ENCODE measurements at regions not wholly inside any gene's neighbourhood (a gene's known extent, or its start where the extent isn't known, plus 50 kb on each side); places are given as distances from the start of the nearest gene placed in this dataset.
"Not testable (repeated sequence)": the region's sequence is repeated elsewhere in the genome, so short reads cannot be mapped to it uniquely, and the experiment has no call there.

GRCh38 chr6:91087908-91088307 lies 501.0 kb upstream of the MAP3K7 start:
- DNase-seq (ENCODE audit: extremely low spot score), result peak; percentile 14
- no peaks in the 10 kb centered on the region for H3K36me3 ChIP-seq (ENCODE audit: insufficient read depth)
- no peak overlapping the region for H3K4me3 ChIP-seq (ENCODE audit: low read depth, low read length)
- H3K4me1 ChIP-seq (ENCODE audit: insufficient read depth), result no peaks in the 10 kb centered on the region
- WGBS, result 52% methylated on average over 4 of the region's 4 CpGs
- no peak overlapping the region for H3K27ac ChIP-seq (ENCODE audit: low read depth)

GRCh38 chr6:91083211-91083610 lies 496.3 kb upstream of the MAP3K7 start:
- no peaks in the 10 kb centered on the region for H3K4me1 ChIP-seq (ENCODE audit: insufficient read depth)
- no peak overlapping the region for H3K4me3 ChIP-seq (ENCODE audit: low read depth, low read length)
- H3K27ac ChIP-seq (ENCODE audit: low read depth), result no peak overlapping the region
- DNase-seq (ENCODE audit: extremely low spot score), result no peak
- H3K36me3 ChIP-seq (ENCODE audit: insufficient read depth), result no peaks in the 10 kb centered on the region
- WGBS, result 70% methylated on average over 5 of the region's 5 CpGs

GRCh38 chr6:91082311-91082832 lies 495.5 kb upstream of the MAP3K7 start:
- Histone ChIP-seq H3K4me1 (ENCODE audit: insufficient read depth) (no peaks in the 10 kb centered on the region), H3K27ac (ENCODE audit: low read depth) (no peak overlapping the region), H3K36me3 (ENCODE audit: insufficient read depth) (no peaks in the 10 kb centered on the region), H3K4me3 (ENCODE audit: low read depth, low read length) (no peak overlapping the region)
- 56% methylated on average over 3 of the region's 3 CpGs for WGBS
- DNase-seq (ENCODE audit: extremely low spot score), result no peak

- no peak overlapping the region for H3K27ac ChIP-seq (ENCODE audit: low read depth)
- H3K4me1 ChIP-seq (ENCODE audit: insufficient read depth), result no peaks in the 10 kb centered on the region
- no peak overlapping the region for H3K4me3 ChIP-seq (ENCODE audit: low read depth, low read length)
- no peaks in the 10 kb centered on the region for H3K36me3 ChIP-seq (ENCODE audit: insufficient read depth)
- peak; percentile 64 for DNase-seq (ENCODE audit: extremely low spot score)
- WGBS, result 33% methylated on average over 6 of the region's 6 CpGs
Observed at GRCh38 chr6:91081452-91082067, 494.7 kb upstream of the MAP3K7 start.

GRCh38 chr6:91080871-91081270 lies 494.0 kb upstream of the MAP3K7 start:
- no peak overlapping the region for H3K4me3 ChIP-seq (ENCODE audit: low read depth, low read length)
- no peak for DNase-seq (ENCODE audit: extremely low spot score)
- H3K4me1 ChIP-seq (ENCODE audit: insufficient read depth), result no peaks in the 10 kb centered on the region
- no peaks in the 10 kb centered on the region for H3K36me3 ChIP-seq (ENCODE audit: insufficient read depth)
- H3K27ac ChIP-seq (ENCODE audit: low read depth), result no peak overlapping the region

- Histone ChIP-seq H3K36me3 (ENCODE audit: insufficient read depth) (no peaks in the 10 kb centered on the region), H3K27ac (ENCODE audit: low read depth) (no peak overlapping the region), H3K4me3 (ENCODE audit: low read depth, low read length) (no peak overlapping the region), H3K4me1 (ENCODE audit: insufficient read depth) (no peaks in the 10 kb centered on the region)
- no peak for DNase-seq (ENCODE audit: extremely low spot score)
- WGBS, result 42% methylated on average over 3 of the region's 3 CpGs
Observed at GRCh38 chr6:91079969-91080368, 493.1 kb upstream of the MAP3K7 start.

GRCh38 chr6:91075244-91075976 lies 488.5 kb upstream of the MAP3K7 start:
- WGBS, result 46% methylated on average over 5 of the region's 5 CpGs

GRCh38 chr6:91063362-91063761 lies 476.5 kb upstream of the MAP3K7 start:
- H3K4me3 ChIP-seq (ENCODE audit: low read depth, low read length), result no peak overlapping the region
- H3K4me1 ChIP-seq (ENCODE audit: insufficient read depth), result no peaks in the 10 kb centered on the region
- no peak overlapping the region for H3K27ac ChIP-seq (ENCODE audit: low read depth)
- WGBS, result 98% methylated on average over 1 of the region's 1 CpG
- DNase-seq (ENCODE audit: extremely low spot score), result no peak
- H3K36me3 ChIP-seq (ENCODE audit: insufficient read depth), result no peaks in the 10 kb centered on the region

More at GRCh38 chr6:91075244-91075976, 488.5 kb upstream of the MAP3K7 start:
- no peaks in the 10 kb centered on the region for H3K36me3 ChIP-seq (ENCODE audit: insufficient read depth)
- no peak overlapping the region for H3K4me3 ChIP-seq (ENCODE audit: low read depth, low read length)
- H3K27ac ChIP-seq (ENCODE audit: low read depth), result no peak overlapping the region
- H3K4me1 ChIP-seq (ENCODE audit: insufficient read depth), result no peaks in the 10 kb centered on the region
- no peak for DNase-seq (ENCODE audit: extremely low spot score)

- H3K27ac ChIP-seq (ENCODE audit: low read depth), result no peak overlapping the region
Observed at GRCh38 chr6:91057689-91058088, 470.8 kb upstream of the MAP3K7 start.

GRCh38 chr6:91055959-91056358 lies 469.1 kb upstream of the MAP3K7 start:
- no peak for DNase-seq (ENCODE audit: extremely low spot score)
- no peaks in the 10 kb centered on the region for H3K4me1 ChIP-seq (ENCODE audit: insufficient read depth)
- H3K27ac ChIP-seq (ENCODE audit: low read depth), result no peak overlapping the region
- H3K4me3 ChIP-seq (ENCODE audit: low read depth, low read length), result no peak overlapping the region
- no peaks in the 10 kb centered on the region for H3K36me3 ChIP-seq (ENCODE audit: insufficient read depth)
- WGBS, result 47% methylated on average over 1 of the region's 1 CpG

More at GRCh38 chr6:91057689-91058088, 470.8 kb upstream of the MAP3K7 start:
- 84% methylated on average over 1 of the region's 1 CpG for WGBS
- no peak overlapping the region for H3K4me3 ChIP-seq (ENCODE audit: low read depth, low read length)
- no peaks in the 10 kb centered on the region for H3K36me3 ChIP-seq (ENCODE audit: insufficient read depth)
- no peaks in the 10 kb centered on the region for H3K4me1 ChIP-seq (ENCODE audit: insufficient read depth)
- no peak for DNase-seq (ENCODE audit: extremely low spot score)

- not testable (repeated sequence) for H3K4me3 ChIP-seq (ENCODE audit: low read depth, low read length); H3K4me1 ChIP-seq (ENCODE audit: insufficient read depth); DNase-seq (ENCODE audit: extremely low spot score); H3K27ac ChIP-seq (ENCODE audit: low read depth); H3K36me3 ChIP-seq (ENCODE audit: insufficient read depth)
- 90% methylated on average over 32 of the region's 33 CpGs for WGBS
Observed at GRCh38 chr6:91052473-91053450, 465.9 kb upstream of the MAP3K7 start.

GRCh38 chr6:91045161-91045560 lies 458.3 kb upstream of the MAP3K7 start:
- WGBS, result 56% methylated on average over 1 of the region's 1 CpG
- peak; percentile 33 for DNase-seq (ENCODE audit: extremely low spot score)
- H3K4me1 ChIP-seq (ENCODE audit: insufficient read depth), result no peaks in the 10 kb centered on the region

GRCh38 chr6:91043751-91044150 lies 456.9 kb upstream of the MAP3K7 start:
- H3K27ac ChIP-seq (ENCODE audit: low read depth), result no peak overlapping the region
- no peak for DNase-seq (ENCODE audit: extremely low spot score)
- 86% methylated on average over 2 of the region's 2 CpGs for WGBS
- H3K36me3 ChIP-seq (ENCODE audit: insufficient read depth), result no peaks in the 10 kb centered on the region
- H3K4me1 ChIP-seq (ENCODE audit: insufficient read depth), result no peaks in the 10 kb centered on the region
- no peak overlapping the region for H3K4me3 ChIP-seq (ENCODE audit: low read depth, low read length)

More at GRCh38 chr6:91045161-91045560, 458.3 kb upstream of the MAP3K7 start:
- Histone ChIP-seq H3K27ac (ENCODE audit: low read depth) (no peak overlapping the region), H3K4me3 (ENCODE audit: low read depth, low read length) (no peak overlapping the region), H3K36me3 (ENCODE audit: insufficient read depth) (no peaks in the 10 kb centered on the region)

Data from urinary bladder (tissue), 3 donors.